Small intestine (tissue), 7 donors: ENCODE measurements at regions not wholly inside any gene's neighbourhood (a gene's known extent, or its start where the extent isn't known, plus 50 kb on each side); places are given as distances from the start of the nearest gene placed in this dataset.
"Not testable (repeated sequence)": the region's sequence is repeated elsewhere in the genome, so short reads cannot be mapped to it uniquely, and the experiment has no call there.

Experiments
- DNase-seq, 2 donors: peaks; one replicate each; pipeline versions ENCODE4 v3.0.0 to v3.0.0-alpha.2; 2013
- FAIRE-seq: peaks from 2 replicates; lab custom pipeline; 2012; peaks lifted over from hg19 to GRCh38; lab: Jason Lieb, UNC
- H3K27ac ChIP-seq, 3 donors: one replicate each; pipeline ENCODE4 v1.5.1; 2013; ENCODE audit warnings: low read length in 2 of 3, mild to moderate bottlenecking in 2 of 3, control low read depth in 1 of 3, inconsistent platforms in 1 of 3, low read depth in 1 of 3, moderate library complexity in 1 of 3
- H3K27me3 ChIP-seq, 3 donors: one replicate each; pipeline ENCODE4 v1.6.1; 2013; ENCODE audit warnings: low read length in 3 of 3, inconsistent platforms in 1 of 3; ENCODE audit not compliant: control insufficient read depth in 3 of 3, insufficient read depth in 3 of 3
- H3K36me3 ChIP-seq, 3 donors: one replicate each; pipeline ENCODE4 v1.6.1; 2013; ENCODE audit warnings: low read length in 3 of 3, inconsistent platforms in 1 of 3, low read depth in 1 of 3, mild to moderate bottlenecking in 1 of 3, moderate library complexity in 1 of 3; ENCODE audit not compliant: control insufficient read depth in 3 of 3, insufficient read depth in 2 of 3
- H3K4me1 ChIP-seq, 3 donors: one replicate each; pipeline ENCODE4 v1.6.1; 2013; ENCODE audit warnings: low read length in 2 of 3, inconsistent platforms in 1 of 3, low read depth in 1 of 3, mild to moderate bottlenecking in 1 of 3, moderate library complexity in 1 of 3; ENCODE audit not compliant: control insufficient read depth in 3 of 3, insufficient read depth in 2 of 3
- H3K4me3 ChIP-seq, 3 donors: one replicate each; pipeline ENCODE4 v1.5.1; 2013; ENCODE audit warnings: low read length in 3 of 3, control low read depth in 1 of 3, inconsistent platforms in 1 of 3, low read depth in 1 of 3, mild to moderate bottlenecking in 1 of 3, moderate library complexity in 1 of 3
- H3K9me3 ChIP-seq, 2 donors: one replicate each; pipeline ENCODE4 v1.6.1; 2013; ENCODE audit warnings: low read depth in 1 of 2, low read length in 1 of 2; ENCODE audit not compliant: control insufficient read depth in 2 of 2, insufficient read depth in 1 of 2
- WGBS, 3 donors: extraction: QIAGEN DNeasy Blood & Tissue Kit; methylation state at CpG; one replicate each; pipeline ENCODE4 v1.1.7; 2013; 5-methylcytosine and 5-hydroxymethylcytosine counted together
- donor health status: healthy with polysubstance abuse.
- donor health status: control.
- donor health status: control.
- donor health status: Bipolar disorder and iron deficiency.
- donor health status: healthy.

- Histone ChIP-seq H3K27me3 (no peaks in the 10 kb centered on the region), H3K9me3 (peaks cover 0 to 11% of the 10 kb centered on the region in 2 donors), H3K4me3 (no peak overlapping the region), H3K4me1 (peaks cover 0 to 9% (median 0%) of the 10 kb centered on the region in 3 donors), H3K36me3 (peaks cover 0 to 3% (median 0%) of the 10 kb centered on the region in 3 donors), H3K27ac (peak overlapping the region; percentile 48 to 85 (median 54))
- peak; percentile 5 for FAIRE-seq
- WGBS, 3 donors: 19 to 57% (median 36%) methylated on average over 3 of the region's 3 CpGs
- peak; percentile 94 to 98 for DNase-seq
Observed at GRCh38 chr2:185970148-185970852, 231.7 kb downstream of the FSIP2 start.

- Histone ChIP-seq H3K27ac (no peak overlapping the region), H3K4me1 (no peaks in the 10 kb centered on the region), H3K27me3 (no peaks in the 10 kb centered on the region), H3K9me3 (no peaks in the 10 kb centered on the region), H3K36me3 (no peaks in the 10 kb centered on the region), H3K4me3 (no peak overlapping the region)
- FAIRE-seq: no peak
- WGBS, 3 donors: 66 to 80% (median 80%) methylated on average over 3 of the region's 3 CpGs
- no peak for DNase-seq
Observed at GRCh38 chr2:185978634-185979407, 240.2 kb downstream of the FSIP2 start.

- Histone ChIP-seq H3K4me1 (peaks cover 0 to 2% (median 0%) of the 10 kb centered on the region in 3 donors), H3K27me3 (no peaks in the 10 kb centered on the region), H3K4me3 (no peak overlapping the region), H3K9me3 (no peaks in the 10 kb centered on the region), H3K27ac (no peak overlapping the region), H3K36me3 (no peaks in the 10 kb centered on the region)
- DNase-seq (no peak), FAIRE-seq (no peak)
- WGBS, 3 donors: 74 to 85% (median 79%) methylated on average over 2 of the region's 2 CpGs
Observed at GRCh38 chr2:185979546-185980071, 241.0 kb downstream of the FSIP2 start.

- Histone ChIP-seq H3K4me1 (peaks cover 0 to 2% (median 0%) of the 10 kb centered on the region in 3 donors), H3K27me3 (no peaks in the 10 kb centered on the region), H3K9me3 (no peaks in the 10 kb centered on the region), H3K27ac (no peak overlapping the region), H3K36me3 (no peaks in the 10 kb centered on the region), H3K4me3 (no peak overlapping the region)
- DNase-seq: no peak
- FAIRE-seq: no peak
- 93 to 97% (median 94%) methylated on average over 3 of the region's 3 CpGs for WGBS, 3 donors
Observed at GRCh38 chr2:185980944-185981343, 242.3 kb downstream of the FSIP2 start.

- no peaks in the 10 kb centered on the region for H3K27me3 ChIP-seq
- DNase-seq: peak in 1 of 2 donors; percentile 27
- FAIRE-seq: no peak
- no peak overlapping the region for H3K27ac ChIP-seq
- no peaks in the 10 kb centered on the region for H3K36me3 ChIP-seq
- WGBS, 3 donors: 80 to 96% (median 93%) methylated on average over 1 of the region's 1 CpG
- no peaks in the 10 kb centered on the region for H3K9me3 ChIP-seq
- no peak overlapping the region for H3K4me3 ChIP-seq
- H3K4me1 ChIP-seq: peaks cover 0 to 2% (median 0%) of the 10 kb centered on the region in 3 donors
Observed at GRCh38 chr2:185984670-185985069, 246.1 kb downstream of the FSIP2 start.

GRCh38 chr2:185988907-185989306 lies 250.3 kb downstream of the FSIP2 start:
- not testable (repeated sequence) for H3K36me3 ChIP-seq, FAIRE-seq, H3K27ac ChIP-seq, DNase-seq, H3K27me3 ChIP-seq, H3K4me1 ChIP-seq, H3K9me3 ChIP-seq, H3K4me3 ChIP-seq
- WGBS, 3 donors: 92 to 93% (median 93%) methylated on average over 5 of the region's 5 CpGs

- peak overlapping the region in 1 of 3 donors; percentile 64 for H3K27ac ChIP-seq
Observed at GRCh38 chr2:185990861-185991525, 252.4 kb downstream of the FSIP2 start.

GRCh38 chr2:185998562-185999070 lies 260.0 kb downstream of the FSIP2 start:
- Histone ChIP-seq H3K4me1 (no peaks in the 10 kb centered on the region), H3K9me3 (no peaks in the 10 kb centered on the region), H3K36me3 (no peaks in the 10 kb centered on the region), H3K27me3 (no peaks in the 10 kb centered on the region), H3K4me3 (no peak overlapping the region), H3K27ac (no peak overlapping the region)
- no peak for FAIRE-seq
- WGBS, 3 donors: 88 to 90% (median 88%) methylated on average over 2 of the region's 2 CpGs
- DNase-seq: no peak

More at GRCh38 chr2:185990861-185991525, 252.4 kb downstream of the FSIP2 start:
- H3K4me3 ChIP-seq: no peak overlapping the region
- H3K4me1 ChIP-seq: no peaks in the 10 kb centered on the region
- no peaks in the 10 kb centered on the region for H3K27me3 ChIP-seq
- FAIRE-seq (no peak), DNase-seq (peak in 1 of 2 donors; percentile 53)
- WGBS, 3 donors: 87 to 90% (median 89%) methylated on average over 6 of the region's 6 CpGs
- no peaks in the 10 kb centered on the region for H3K9me3 ChIP-seq
- H3K36me3 ChIP-seq: no peaks in the 10 kb centered on the region
